SK-N-MC (cell line): ENCODE measurements at regions not wholly inside any gene's neighbourhood (a gene's known extent, or its start where the extent isn't known, plus 50 kb on each side); places are given as distances from the start of the nearest gene placed in this dataset.

ENCODE experiments used
- EZH2 ChIP-seq: fragments of 200-600 bp; sonication (generic); IDR thresholded peaks from one replicate; pipeline ENCODE4 v1.6.1; 2017; ENCODE audit warnings: antibody characterized with exemption
- POLR2AphosphoS5 ChIP-seq: IDR thresholded peaks from 2 replicates; pipeline ENCODE4 v1.6.1; 2012; ENCODE audit warnings: mild to moderate bottlenecking, low read depth, low read length, borderline replicate concordance

- TF ChIP-seq POLR2AphosphoS5 (no peak), EZH2 (no peak)
Measured at GRCh38 chr3:181459516-181459915, 252.2 kb upstream of the SOX2 start.
